ENCODE measurements at regions not wholly inside any gene's neighbourhood (a gene's known extent, or its start where the extent isn't known, plus 50 kb on each side); places are given as distances from the start of the nearest gene placed in this dataset.

GRCh38 chr11:115792903-115793302 is 288.7 kb upstream of the CADM1 start:
- in situ Hi-C loops (cut with MboI; ENCODE audit: low pct_unique_long_range_greater_than_20kb, low sequenced_read_pairs, unreplicated experiment) = no loop called here
- DNase-seq (ENCODE audit: low spot score) = no peak
- TF ChIP-seq CTCF (IDR thresholded peaks at IDR 0.05; ENCODE audit: extremely low read depth, insufficient read depth, missing control alignments) = no peak

- DNase-seq (ENCODE audit: low spot score) = no peak
- no peak for TF ChIP-seq CTCF (IDR thresholded peaks at IDR 0.05; ENCODE audit: extremely low read depth, insufficient read depth, missing control alignments)
- in situ Hi-C loops (cut with MboI; ENCODE audit: low pct_unique_long_range_greater_than_20kb, low sequenced_read_pairs, unreplicated experiment) = no loop called here
Measured at GRCh38 chr11:115787302-115787701, 283.1 kb upstream of the CADM1 start.

GRCh38 chr11:115784796-115785521 is 280.7 kb upstream of the CADM1 start:
- TF ChIP-seq CTCF (IDR thresholded peaks at IDR 0.05; ENCODE audit: extremely low read depth, insufficient read depth, missing control alignments) = no peak
- in situ Hi-C loops (cut with MboI; ENCODE audit: low pct_unique_long_range_greater_than_20kb, low sequenced_read_pairs, unreplicated experiment) = no loop called here
- DNase-seq (ENCODE audit: low spot score) = no peak

- no peak for DNase-seq (ENCODE audit: low spot score)
- in situ Hi-C loops (cut with MboI; ENCODE audit: low pct_unique_long_range_greater_than_20kb, low sequenced_read_pairs, unreplicated experiment) = no loop called here
- no peak for TF ChIP-seq CTCF (IDR thresholded peaks at IDR 0.05; ENCODE audit: extremely low read depth, insufficient read depth, missing control alignments)
Measured at GRCh38 chr11:115780646-115781362, 276.6 kb upstream of the CADM1 start.

GRCh38 chr11:115778928-115779650 is 274.9 kb upstream of the CADM1 start:
- in situ Hi-C loops (cut with MboI; ENCODE audit: low pct_unique_long_range_greater_than_20kb, low sequenced_read_pairs, unreplicated experiment) = no loop called here
- peak; percentile 30 for DNase-seq (ENCODE audit: low spot score)
- no peak for TF ChIP-seq CTCF (IDR thresholded peaks at IDR 0.05; ENCODE audit: extremely low read depth, insufficient read depth, missing control alignments)

- in situ Hi-C loops (cut with MboI; ENCODE audit: low pct_unique_long_range_greater_than_20kb, low sequenced_read_pairs, unreplicated experiment) = no loop called here
- no peak for DNase-seq (ENCODE audit: low spot score)
- no peak for TF ChIP-seq CTCF (IDR thresholded peaks at IDR 0.05; ENCODE audit: extremely low read depth, insufficient read depth, missing control alignments)
Measured at GRCh38 chr11:115776916-115777315, 272.7 kb upstream of the CADM1 start.

Data from GM13977 (cell line).